Keratinocyte (primary cell): ENCODE measurements at regions not wholly inside any gene's neighbourhood (a gene's known extent, or its start where the extent isn't known, plus 50 kb on each side); places are given as distances from the start of the nearest gene placed in this dataset.

Experiments used
- DNase-seq: peaks from one replicate; pipeline ENCODE4 v3.0.0-alpha.2; 2011; ENCODE audit warnings: low read depth, missing footprints, low spot score
- FAIRE-seq: peaks from 2 replicates; lab custom pipeline; 2011; peaks lifted over from hg19 to GRCh38; lab: Jason Lieb, UNC
- H2AFZ ChIP-seq: 2 replicates; pipeline ENCODE4 v1.6.0; 2012; ENCODE audit warnings: low read length, control low read depth, inconsistent platforms; ENCODE audit not compliant: control insufficient read depth
- H3K27ac ChIP-seq: 2 replicates; pipeline ENCODE4 v1.5.1; 2011; ENCODE audit warnings: low read length; ENCODE audit not compliant: control insufficient read depth, insufficient read depth
- H3K27me3 ChIP-seq: 3 replicates; pipeline ENCODE4 v1.6.0; 2011; ENCODE audit warnings: low read length; ENCODE audit not compliant: control insufficient read depth, insufficient read depth; ENCODE audit errors: extremely low read depth
- H3K36me3 ChIP-seq, 2 experiments: 2 replicates in 1 of 2; 3 replicates in 1 of 2; pipeline ENCODE4 v1.5.1; 2011; ENCODE audit warnings: low read length in 2 of 2, mild to moderate bottlenecking in 1 of 2; ENCODE audit not compliant: control insufficient read depth in 2 of 2, insufficient read depth in 2 of 2; ENCODE audit errors: extremely low read depth in 1 of 2
- H3K4me1 ChIP-seq: 3 replicates; pipeline ENCODE4 v1.5.1; 2011; ENCODE audit warnings: low read length; ENCODE audit not compliant: control insufficient read depth, insufficient read depth; ENCODE audit errors: extremely low read depth
- H3K4me2 ChIP-seq: 3 replicates; pipeline ENCODE4 v1.6.0; 2011; ENCODE audit warnings: low read depth, low read length; ENCODE audit not compliant: control insufficient read depth, insufficient read depth; ENCODE audit errors: extremely low read depth
- H3K4me3 ChIP-seq, 3 experiments: fragments of 200-600 bp in 1 of 3; sonication (generic) in 1 of 3; 2 replicates in 2 of 3; 3 replicates in 1 of 3; pipeline ENCODE4 v1.5.1; 2011 to 2016; ENCODE audit warnings: low read length in 3 of 3, mild to moderate bottlenecking in 3 of 3, control low read depth in 2 of 3, inconsistent platforms in 1 of 3, low read depth in 1 of 3, mixed read lengths in 1 of 3, mixed run types in 1 of 3, moderate library complexity in 1 of 3; ENCODE audit not compliant: control insufficient read depth in 2 of 3, insufficient read depth in 2 of 3; ENCODE audit errors: extremely low read depth in 1 of 3
- H3K79me2 ChIP-seq: 2 replicates; pipeline ENCODE4 v1.6.0; 2012; ENCODE audit warnings: low read length; ENCODE audit not compliant: control insufficient read depth, insufficient read depth
- H3K9ac ChIP-seq: 3 replicates; pipeline ENCODE4 v1.6.0; 2011; ENCODE audit warnings: low read length; ENCODE audit not compliant: control insufficient read depth, insufficient read depth; ENCODE audit errors: extremely low read depth
- H3K9me1 ChIP-seq: 3 replicates; pipeline ENCODE4 v1.6.0; 2011; ENCODE audit warnings: low read length; ENCODE audit not compliant: control insufficient read depth, insufficient read depth; ENCODE audit errors: extremely low read depth
- H3K9me3 ChIP-seq: 2 replicates; pipeline ENCODE4 v1.5.1; 2012; ENCODE audit warnings: low read depth, low read length; ENCODE audit not compliant: control insufficient read depth
- H4K20me1 ChIP-seq: 3 replicates; pipeline ENCODE4 v1.6.0; 2011; ENCODE audit warnings: low read length; ENCODE audit not compliant: control insufficient read depth, insufficient read depth; ENCODE audit errors: extremely low read depth
- CTCF ChIP-seq, 3 experiments: IDR thresholded peaks in 1 of 3; conservative IDR thresholded peaks in 1 of 3; optimal IDR thresholded peaks in 1 of 3; 2 replicates in 2 of 3; 3 replicates in 1 of 3; pipeline versions ENCODE3 to v1.5.1; 2011; ENCODE audit warnings: low read length in 3 of 3, mild to moderate bottlenecking in 3 of 3, moderate library complexity in 2 of 3, control low read depth in 1 of 3, inconsistent platforms in 1 of 3; ENCODE audit not compliant: insufficient read depth in 2 of 3; ENCODE audit errors: extremely low read depth in 1 of 3
- EZH2 ChIP-seq: IDR thresholded peaks from one replicate; pipeline ENCODE4 v1.6.1; 2012; ENCODE audit warnings: inconsistent platforms, mild to moderate bottlenecking, low read length, moderate library complexity
- dilution Hi-C: fragments of 300-500 bp; cut with MboI; formaldehyde crosslinking; loops from one replicate; pipeline ENCODE4 v1.7.0; 2020; ENCODE audit warnings: low sequenced_read_pairs; ENCODE audit not compliant: extremely low pct_ligation_motif_present

GRCh38 chr2:153626676-153627075 is 148.1 kb upstream of the RPRM start:
- dilution Hi-C loops, result no loop called here
- Histone ChIP-seq H3K9ac (no peak overlapping the region), H3K27ac (no peak overlapping the region), H3K36me3 (no peaks in the 10 kb centered on the region), H3K4me2 (no peak overlapping the region), H3K9me3 (no peaks in the 10 kb centered on the region), H3K4me1 (no peaks in the 10 kb centered on the region), H3K27me3 (no peaks in the 10 kb centered on the region), H4K20me1 (no peaks in the 10 kb centered on the region), H2AFZ (no peak overlapping the region), H3K9me1 (no peaks in the 10 kb centered on the region), H3K4me3 (no peak overlapping the region), H3K79me2 (no peaks in the 10 kb centered on the region)
- DNase-seq (no peak), FAIRE-seq (no peak)
- TF ChIP-seq CTCF (optimal IDR thresholded peaks at IDR 0.05 in 1 of 3, IDR thresholded peaks at IDR 0.05 in 1 of 3, conservative IDR thresholded peaks at IDR 0.05 in 1 of 3; ENCODE audit: extremely low read depth in 1 of 3, insufficient read depth in 2 of 3, low read length in 3 of 3) (no peak), EZH2 (no peak)

GRCh38 chr2:153635494-153635893 is 156.9 kb upstream of the RPRM start:
- FAIRE-seq, result no peak
- Histone ChIP-seq H3K27ac (no peak overlapping the region), H3K27me3 (no peaks in the 10 kb centered on the region), H3K4me1 (no peaks in the 10 kb centered on the region), H3K4me2 (no peak overlapping the region), H3K9me1 (no peaks in the 10 kb centered on the region), H4K20me1 (no peaks in the 10 kb centered on the region), H3K79me2 (no peaks in the 10 kb centered on the region), H3K9me3 (no peaks in the 10 kb centered on the region), H3K36me3 (no peaks in the 10 kb centered on the region), H3K4me3 (no peak overlapping the region), H2AFZ (no peak overlapping the region), H3K9ac (no peak overlapping the region)
- dilution Hi-C loops, result no loop called here
- DNase-seq, result no peak
- no peak for TF ChIP-seq EZH2

- Histone ChIP-seq H3K27me3 (no peaks in the 10 kb centered on the region), H3K4me2 (no peak overlapping the region), H3K79me2 (no peaks in the 10 kb centered on the region), H3K9me3 (no peaks in the 10 kb centered on the region), H3K4me3 (no peak overlapping the region), H3K9ac (no peak overlapping the region), H2AFZ (no peak overlapping the region), H4K20me1 (no peaks in the 10 kb centered on the region), H3K9me1 (no peaks in the 10 kb centered on the region), H3K4me1 (no peaks in the 10 kb centered on the region), H3K36me3 (no peaks in the 10 kb centered on the region), H3K27ac (no peak overlapping the region)
- dilution Hi-C loops, result no loop called here
- FAIRE-seq, result no peak
- no peak for DNase-seq
- no peak for TF ChIP-seq EZH2
- no peak for TF ChIP-seq CTCF (optimal IDR thresholded peaks at IDR 0.05 in 1 of 3, IDR thresholded peaks at IDR 0.05 in 1 of 3, conservative IDR thresholded peaks at IDR 0.05 in 1 of 3; ENCODE audit: extremely low read depth in 1 of 3, insufficient read depth in 2 of 3, low read length in 3 of 3)
Measured at GRCh38 chr2:153641046-153641445, 162.5 kb upstream of the RPRM start.
